ENCODE measurements at regions not wholly inside any gene's neighbourhood (a gene's known extent, or its start where the extent isn't known, plus 50 kb on each side); places are given as distances from the start of the nearest gene placed in this dataset.

GRCh38 chr4:41318839-41319530 is 62.3 kb downstream of the UCHL1 start:
- no peak for DNase-seq

- DNase-seq, result peak; percentile 3
Measured at GRCh38 chr4:41319553-41319952, 62.8 kb downstream of the UCHL1 start.

GRCh38 chr4:41320278-41320677 is 63.5 kb downstream of the UCHL1 start:
- no peak for DNase-seq

GRCh38 chr4:41320786-41321185 is 64.1 kb downstream of the UCHL1 start:
- no peak for DNase-seq

GRCh38 chr4:41321216-41321945 is 64.7 kb downstream of the UCHL1 start:
- DNase-seq, result no peak

GRCh38 chr4:41322617-41323016 is 65.9 kb downstream of the UCHL1 start:
- no peak for DNase-seq

- DNase-seq, result peak; percentile 6
Measured at GRCh38 chr4:41323179-41323578, 66.5 kb downstream of the UCHL1 start.

GRCh38 chr4:41323706-41324105 is 67.0 kb downstream of the UCHL1 start:
- no peak for DNase-seq

- no peak for DNase-seq
Measured at GRCh38 chr4:41324861-41325260, 68.1 kb downstream of the UCHL1 start.

- DNase-seq, result no peak
Measured at GRCh38 chr4:41325901-41326300, 69.2 kb downstream of the UCHL1 start.

GRCh38 chr4:41326776-41327175 is 70.0 kb downstream of the UCHL1 start:
- DNase-seq, result no peak

- DNase-seq, result no peak
Measured at GRCh38 chr4:41327770-41328169, 71.0 kb downstream of the UCHL1 start.

- no peak for DNase-seq
Measured at GRCh38 chr4:41329361-41329760, 72.6 kb downstream of the UCHL1 start.

- DNase-seq, result no peak
Measured at GRCh38 chr4:41331224-41331623, 74.5 kb downstream of the UCHL1 start.

GRCh38 chr4:41332510-41333054 is 75.9 kb downstream of the UCHL1 start:
- DNase-seq, result peak; percentile 72

- no peak for DNase-seq
Measured at GRCh38 chr4:41334182-41334581, 77.5 kb downstream of the UCHL1 start.

GRCh38 chr4:41339812-41340809 is 83.4 kb downstream of the UCHL1 start:
- peak; percentile 80 for DNase-seq

GRCh38 chr4:41346306-41347061 is 89.8 kb downstream of the UCHL1 start:
- DNase-seq, result peak; percentile 74

GRCh38 chr4:41349021-41349420 is 92.3 kb downstream of the UCHL1 start:
- DNase-seq, result peak; percentile 34

GRCh38 chr4:41358647-41359421 is 102.1 kb downstream of the UCHL1 start:
- DNase-seq, result no peak

GRCh38 chr4:41359422-41359775 is 102.7 kb downstream of the UCHL1 start:
- no peak for DNase-seq

GRCh38 chr4:41359836-41360213 is 103.1 kb downstream of the UCHL1 start:
- no peak for DNase-seq

Measured in fibroblast of upper back skin (primary cell).